ENCODE measurements at regions not wholly inside any gene's neighbourhood (a gene's known extent, or its start where the extent isn't known, plus 50 kb on each side); places are given as distances from the start of the nearest gene placed in this dataset.
"Not testable (repeated sequence)": the region's sequence is repeated elsewhere in the genome, so short reads cannot be mapped to it uniquely, and the experiment has no call there.

- ChIA-PET CTCF (ENCODE audit: low intra/inter-chr PET ratio) (no interaction called here), POLR2A (interaction anchor here (0.6 kb wide), 1 partner anchor 386 kb away, joined by 3 read pairs; the partner anchor contains the start of gene FAM8A1)
- no peaks in the 10 kb centered on the region for H3K9me3 ChIP-seq (replicated peaks; ENCODE audit: control insufficient read depth, insufficient read depth, low read depth, low read length)
- peaks cover 0 to 5% of the 10 kb centered on the region in 2 experiments; a peak in 2 of 5 replicates for H3K27me3 ChIP-seq (ENCODE audit: control insufficient read depth in 2 of 2, insufficient read depth in 2 of 2, low read length in 2 of 2)
- H4K20me1 ChIP-seq (replicated peaks; ENCODE audit: control insufficient read depth, insufficient read depth, low read length), result no peaks in the 10 kb centered on the region
- BruUV-seq (replicated peaks), result no TSS peak
- no peak for ATAC-seq
- H3K79me2 ChIP-seq (ENCODE audit: control insufficient read depth, insufficient read depth, low read length), result no peaks in the 10 kb centered on the region
- H3K4me2 ChIP-seq (ENCODE audit: insufficient read depth, low read length), result no peak overlapping the region
- no peaks in the 10 kb centered on the region for H3K36me3 ChIP-seq (ENCODE audit: control insufficient read depth, insufficient read depth, low read length)
- H3K27ac ChIP-seq (ENCODE audit: extremely low read depth, low read depth, low read length), result no peak overlapping the region
- H3K4me3 ChIP-seq, result no peak overlapping the region
- 1% methylated on average over 9 of the region's 9 CpGs for WGBS (ENCODE audit: insufficient coverage, low coverage, missing lambda C conversion rate)
- no peak overlapping the region for H2AFZ ChIP-seq (ENCODE audit: low read depth, low read length)
- TF ChIP-seq EP400 (IDR thresholded peaks at IDR 0.05) (no peak), CHD4 (IDR thresholded peaks at IDR 0.05; ENCODE audit: insufficient read depth, insufficient replicate concordance, low read depth, low read length, poor library complexity, severe bottlenecking) (no peak), HNRNPK (IDR thresholded peaks at IDR 0.05; ENCODE audit: low read depth, low read length, poor library complexity, severe bottlenecking) (no peak), ZFP91 (CRISPR knock-in tag; IDR thresholded peaks at IDR 0.05) (no peak), SNIP1 (IDR thresholded peaks at IDR 0.05; ENCODE audit: low read depth) (no peak), SETDB1 (IDR thresholded peaks at IDR 0.05; ENCODE audit: low read length) (no peak), AFF1 (IDR thresholded peaks at IDR 0.05; ENCODE audit: low read depth in 1 of 2, partially characterized antibody in 2 of 2) (no peak), RFX7 (CRISPR knock-in tag; IDR thresholded peaks at IDR 0.05) (no peak), CSDE1 (IDR thresholded peaks at IDR 0.05) (no peak), ZNF232 (CRISPR knock-in tag; IDR thresholded peaks at IDR 0.05) (no peak), HEY1 (CRISPR knock-in tag; IDR thresholded peaks at IDR 0.05; ENCODE audit: borderline replicate concordance) (no peak), L3MBTL2 (IDR thresholded peaks at IDR 0.05) (no peak)
- no peak overlapping the region for H3K9ac ChIP-seq (ENCODE audit: insufficient read depth in 1 of 2, low read depth in 2 of 2, low read length in 2 of 2)
- intact Hi-C loops (cut with micrococcal nuclease), result no loop called here
- H3K4me1 ChIP-seq (replicated peaks in 1 of 2; ENCODE audit: control insufficient read depth in 2 of 2, insufficient read depth in 2 of 2, low read length in 2 of 2), result no peaks in the 10 kb centered on the region
- DNase-seq (ENCODE audit: extremely low read depth in 1 of 4, low spot score in 3 of 4), result no peak
- FAIRE-seq, result no peak
- H3K9me1 ChIP-seq (ENCODE audit: control insufficient read depth, insufficient read depth, low read length), result no peaks in the 10 kb centered on the region
- in situ Hi-C loops (cut with MboI), result no loop called here
Measured at GRCh38 chr6:17214106-17214505, 67.1 kb upstream of the RBM24 start.

- H3K4me2 ChIP-seq (ENCODE audit: insufficient read depth, low read length); H3K9me1 ChIP-seq (ENCODE audit: control insufficient read depth, insufficient read depth, low read length); H3K36me3 ChIP-seq (ENCODE audit: control insufficient read depth, insufficient read depth, low read length); POLR2A ChIA-PET; H4K20me1 ChIP-seq (replicated peaks; ENCODE audit: control insufficient read depth, insufficient read depth, low read length); ATAC-seq; FAIRE-seq; intact Hi-C loops (cut with micrococcal nuclease); BruUV-seq (replicated peaks); CTCF ChIA-PET (ENCODE audit: low intra/inter-chr PET ratio); H3K27ac ChIP-seq (ENCODE audit: extremely low read depth, low read depth, low read length); H3K9me3 ChIP-seq (replicated peaks; ENCODE audit: control insufficient read depth, insufficient read depth, low read depth, low read length); H3K4me1 ChIP-seq (replicated peaks in 1 of 2; ENCODE audit: control insufficient read depth in 2 of 2, insufficient read depth in 2 of 2, low read length in 2 of 2); H3K9ac ChIP-seq (ENCODE audit: insufficient read depth in 1 of 2, low read depth in 2 of 2, low read length in 2 of 2); DNase-seq (ENCODE audit: extremely low read depth in 1 of 4, low spot score in 3 of 4); in situ Hi-C loops (cut with MboI); H3K4me3 ChIP-seq; H3K27me3 ChIP-seq (ENCODE audit: control insufficient read depth in 2 of 2, insufficient read depth in 2 of 2, low read length in 2 of 2); H2AFZ ChIP-seq (ENCODE audit: low read depth, low read length); H3K79me2 ChIP-seq (ENCODE audit: control insufficient read depth, insufficient read depth, low read length): not testable (repeated sequence)
- 5% methylated on average over 10 of the region's 10 CpGs for WGBS (ENCODE audit: insufficient coverage, low coverage, missing lambda C conversion rate)
Measured at GRCh38 chr6:17216972-17217371, 64.2 kb upstream of the RBM24 start.
